ENCODE measurements at regions not wholly inside any gene's neighbourhood (a gene's known extent, or its start where the extent isn't known, plus 50 kb on each side); places are given as distances from the start of the nearest gene placed in this dataset.

- no peak overlapping the region for H3K27ac Mint-ChIP-seq
- peaks cover 16 to 24% of the 10 kb centered on the region in 2 experiments for H3K27me3 ChIP-seq (ENCODE audit: control insufficient read depth in 1 of 2, insufficient read depth in 2 of 2, low read length in 2 of 2)
- H3K4me3 Mint-ChIP-seq = no peak overlapping the region
- ATAC-seq (ENCODE audit: poor library complexity) (no peak), DNase-seq (no peak)
- H3K36me3 Mint-ChIP-seq (ENCODE audit: low read depth) = no peaks in the 10 kb centered on the region
- CTCF ChIA-PET = no interaction called here
- peaks cover 4% of the 10 kb centered on the region for H3K4me1 Mint-ChIP-seq (ENCODE audit: low read depth)
- H3K9me3 ChIP-seq (ENCODE audit: control insufficient read depth in 1 of 2, insufficient read depth in 1 of 2, low read length in 2 of 2) = no peaks in the 10 kb centered on the region
- intact Hi-C loops (cut with DNase I, micrococcal nuclease) = no loop called here
- peaks cover 29% of the 10 kb centered on the region for H3K4me1 ChIP-seq (ENCODE audit: insufficient read depth, low read length)
- H3K27me3 Mint-ChIP-seq = peaks cover 66% of the 10 kb centered on the region
- no peak for TF ChIP-seq CTCF (IDR thresholded peaks at IDR 0.05)
- POLR2A ChIA-PET = no interaction called here
- H3K4me3 ChIP-seq (ENCODE audit: low read length) = no peak overlapping the region
- no peak overlapping the region for H3K27ac ChIP-seq (ENCODE audit: low read depth in 1 of 2, low read length in 2 of 2)
- no peaks in the 10 kb centered on the region for H3K9me3 Mint-ChIP-seq
- no peaks in the 10 kb centered on the region for H3K36me3 ChIP-seq (ENCODE audit: insufficient read depth, low read length)
Measured at GRCh38 chr5:176721509-176721908, 74.2 kb downstream of the TSPAN17 start.

DNA sequence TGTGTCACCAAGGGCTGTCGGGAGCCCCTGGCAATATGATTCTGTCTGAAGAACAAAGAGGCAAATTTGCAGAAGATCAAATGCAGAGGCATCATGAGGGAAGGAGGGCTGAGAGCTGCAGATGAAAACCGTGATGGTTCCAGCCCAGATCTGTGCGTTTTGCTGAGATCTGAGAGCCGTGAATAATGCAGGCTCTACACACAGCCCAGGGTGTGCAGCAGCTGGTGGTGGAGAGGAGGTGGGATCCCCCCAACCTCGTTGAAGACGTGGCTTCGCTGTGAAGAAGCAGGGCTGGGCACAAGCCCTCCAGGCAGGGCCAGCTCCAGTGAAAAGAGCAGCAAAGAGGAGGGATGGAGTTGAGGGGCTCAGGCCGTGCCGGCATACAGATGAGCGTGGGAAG lies 75.5 kb downstream of the TSPAN17 start:
- Histone ChIP-seq H3K36me3 (ENCODE audit: insufficient read depth, low read length) (no peaks in the 10 kb centered on the region), H3K27ac (ENCODE audit: low read depth in 1 of 2, low read length in 2 of 2) (no peak overlapping the region), H3K9me3 (ENCODE audit: control insufficient read depth in 1 of 2, insufficient read depth in 1 of 2, low read length in 2 of 2) (peaks cover 0 to 4% of the 10 kb centered on the region in 2 experiments), H3K4me3 (ENCODE audit: low read length) (no peak overlapping the region), H3K27me3 (ENCODE audit: control insufficient read depth in 1 of 2, insufficient read depth in 2 of 2, low read length in 2 of 2) (peaks cover 18 to 32% of the 10 kb centered on the region in 2 experiments), H3K4me1 (ENCODE audit: insufficient read depth, low read length) (peaks cover 29% of the 10 kb centered on the region)
- DNase-seq = no peak
- H3K27me3 Mint-ChIP-seq = peaks cover 60% of the 10 kb centered on the region
- H3K9me3 Mint-ChIP-seq = no peaks in the 10 kb centered on the region
- intact Hi-C loops (cut with DNase I, micrococcal nuclease) = loop anchor here in 1 of 2 experiments (1.0 kb wide), 1 partner anchor 8 kb away; no protein-coding TSS in a partner anchor
- no peak overlapping the region for H3K27ac Mint-ChIP-seq
- POLR2A ChIA-PET = no interaction called here
- CTCF ChIA-PET = no interaction called here
- H3K4me1 Mint-ChIP-seq (ENCODE audit: low read depth) = peaks cover 4% of the 10 kb centered on the region
- H3K4me3 Mint-ChIP-seq = no peak overlapping the region
- no peaks in the 10 kb centered on the region for H3K36me3 Mint-ChIP-seq (ENCODE audit: low read depth)
- no peak for TF ChIP-seq CTCF (IDR thresholded peaks at IDR 0.05)
- ATAC-seq (ENCODE audit: poor library complexity) = no peak

- Mint-ChIP-seq H3K4me1 (ENCODE audit: low read depth) (peaks cover 4% of the 10 kb centered on the region), H3K27me3 (peaks cover 56% of the 10 kb centered on the region), H3K36me3 (ENCODE audit: low read depth) (no peaks in the 10 kb centered on the region), H3K9me3 (no peaks in the 10 kb centered on the region), H3K27ac (no peak overlapping the region), H3K4me3 (no peak overlapping the region)
- H3K27ac ChIP-seq (ENCODE audit: low read depth in 1 of 2, low read length in 2 of 2) = no peak overlapping the region
- DNase-seq (peak in 1 of 14 experiments; percentile 53), ATAC-seq (ENCODE audit: poor library complexity) (no peak)
- H3K36me3 ChIP-seq (ENCODE audit: insufficient read depth, low read length) = no peaks in the 10 kb centered on the region
- H3K4me1 ChIP-seq (ENCODE audit: insufficient read depth, low read length) = peaks cover 29% of the 10 kb centered on the region
- TF ChIP-seq CTCF (IDR thresholded peaks at IDR 0.05) = no peak
- ChIA-PET CTCF (interaction anchor here (0.5 kb wide), 1 partner anchor 1316 kb away, joined by 3 read pairs; no protein-coding TSS in a partner anchor), POLR2A (no interaction called here)
- H3K27me3 ChIP-seq (ENCODE audit: control insufficient read depth in 1 of 2, insufficient read depth in 2 of 2, low read length in 2 of 2) = peaks cover 17 to 28% of the 10 kb centered on the region in 2 experiments
- intact Hi-C loops (cut with DNase I, micrococcal nuclease) = no loop called here
- H3K4me3 ChIP-seq (ENCODE audit: low read length) = no peak overlapping the region
- H3K9me3 ChIP-seq (ENCODE audit: control insufficient read depth in 1 of 2, insufficient read depth in 1 of 2, low read length in 2 of 2) = peaks cover 0 to 4% of the 10 kb centered on the region in 2 experiments
Measured at GRCh38 chr5:176723440-176723839, 76.2 kb downstream of the TSPAN17 start.
